Mesothelial cell of epicardium (in vitro differentiated cells): ENCODE measurements at regions not wholly inside any gene's neighbourhood (a gene's known extent, or its start where the extent isn't known, plus 50 kb on each side); places are given as distances from the start of the nearest gene placed in this dataset.

Experiments used
- DNase-seq, 2 experiments: peaks; one replicate each; pipeline ENCODE4 v3.0.0; 2021; ENCODE audit warnings: low spot score in 2 of 2; ENCODE audit not compliant: unreplicated experiment in 2 of 2
- H3K27ac Mint-ChIP-seq: 2 replicates; pipeline ENCODE4 v1.8.0; 2021; ENCODE audit warnings: mixed read lengths
- H3K27me3 Mint-ChIP-seq: 2 replicates; pipeline ENCODE4 v1.8.0; 2021; ENCODE audit warnings: low read depth, mixed read lengths
- H3K36me3 Mint-ChIP-seq: 2 replicates; pipeline ENCODE4 v1.8.0; 2021; ENCODE audit warnings: mixed read lengths
- H3K4me1 Mint-ChIP-seq: 2 replicates; pipeline ENCODE4 v1.8.0; 2021; ENCODE audit warnings: mixed read lengths
- H3K4me3 Mint-ChIP-seq: 2 replicates; pipeline ENCODE4 v1.8.0; 2021; ENCODE audit warnings: mild to moderate bottlenecking, moderate library complexity, mixed read lengths
- H3K9me3 Mint-ChIP-seq: 2 replicates; pipeline ENCODE4 v1.8.0; 2021; ENCODE audit warnings: mixed read lengths
- CTCF ChIP-seq: fragments of 200-600 bp; sonication (generic); IDR thresholded peaks from one replicate; pipeline ENCODE4 v1.5.0; 2021; ENCODE audit warnings: antibody characterized with exemption; ENCODE audit not compliant: unreplicated experiment

GRCh38 chr1:199791495-199791894, 236.0 kb upstream of the NR5A2 start:
- peaks cover 2% of the 10 kb centered on the region for H3K4me1 Mint-ChIP-seq
- H3K27ac Mint-ChIP-seq: no peak overlapping the region
- DNase-seq: no peak
- no peaks in the 10 kb centered on the region for H3K36me3 Mint-ChIP-seq
- TF ChIP-seq CTCF: no peak
- no peak overlapping the region for H3K4me3 Mint-ChIP-seq
- H3K27me3 Mint-ChIP-seq: no peaks in the 10 kb centered on the region
- H3K9me3 Mint-ChIP-seq: peaks cover 3% of the 10 kb centered on the region

GRCh38 chr1:199792874-199793273, 234.6 kb upstream of the NR5A2 start:
- Mint-ChIP-seq H3K36me3 (no peaks in the 10 kb centered on the region), H3K4me3 (no peak overlapping the region), H3K9me3 (peaks cover 7% of the 10 kb centered on the region), H3K27ac (no peak overlapping the region), H3K27me3 (no peaks in the 10 kb centered on the region), H3K4me1 (peaks cover 2% of the 10 kb centered on the region)
- DNase-seq: no peak
- TF ChIP-seq CTCF: no peak

DNA sequence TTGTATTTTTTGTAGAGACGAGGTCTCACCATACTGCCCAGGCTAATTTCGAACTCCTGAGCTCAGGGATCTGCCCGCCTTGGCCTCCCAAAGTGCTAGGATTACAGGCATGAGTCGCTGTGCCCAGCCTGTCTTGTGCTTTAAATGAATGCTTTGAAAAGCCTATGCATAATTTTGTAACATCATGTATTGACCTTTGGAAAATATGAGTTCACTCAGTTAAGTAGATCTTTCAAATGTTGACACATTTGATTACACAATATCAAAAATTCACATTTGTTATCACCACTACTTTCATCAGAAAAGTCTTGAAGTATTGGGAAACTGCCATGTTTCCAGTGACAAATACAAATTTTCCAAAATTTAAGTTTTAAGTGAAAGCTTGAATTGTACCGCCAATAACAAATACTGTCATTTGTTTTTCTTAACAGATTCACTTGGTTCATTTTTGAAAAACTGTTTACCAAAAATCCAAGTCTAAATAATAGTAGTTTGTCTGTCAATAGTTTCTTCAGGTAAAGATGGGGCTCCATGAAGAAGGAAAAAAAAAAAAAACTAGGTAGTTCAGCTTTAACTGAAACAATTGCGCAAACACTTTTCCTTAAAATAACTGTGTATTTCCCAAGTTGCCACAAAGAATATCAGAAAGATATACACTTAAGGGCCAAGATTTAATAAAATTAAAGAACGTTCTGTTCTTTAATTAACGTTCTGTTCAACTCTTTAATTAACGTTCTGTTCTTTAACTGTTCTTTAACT, 233.2 kb upstream of the NR5A2 start:
- Mint-ChIP-seq H3K9me3 (peaks cover 7% of the 10 kb centered on the region), H3K4me1 (no peaks in the 10 kb centered on the region)

DNA sequence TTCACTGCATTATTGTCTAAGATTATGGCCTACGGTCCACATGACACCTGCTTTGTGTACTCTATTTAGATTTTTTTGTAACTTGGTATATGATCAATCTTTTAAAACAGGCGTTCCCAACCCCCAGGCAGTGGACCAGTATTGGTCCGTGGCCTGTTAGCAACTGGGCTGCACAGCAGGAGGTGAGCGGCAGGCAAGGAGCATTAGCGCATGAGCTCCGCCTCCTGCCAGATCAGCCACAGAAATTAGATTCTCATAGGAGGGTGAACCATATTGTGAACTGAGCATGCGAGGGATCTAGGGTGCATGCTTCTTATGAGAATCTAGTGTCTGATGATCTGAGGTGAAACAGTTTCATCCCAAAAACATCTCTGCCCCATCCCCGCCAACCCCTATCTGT, 228.4 kb upstream of the NR5A2 start:
- Mint-ChIP-seq H3K36me3 (no peaks in the 10 kb centered on the region), H3K27me3 (no peaks in the 10 kb centered on the region), H3K4me1 (peaks cover 7% of the 10 kb centered on the region), H3K9me3 (peaks cover 12% of the 10 kb centered on the region), H3K27ac (no peak overlapping the region), H3K4me3 (no peak overlapping the region)
- no peak for DNase-seq
- no peak for TF ChIP-seq CTCF

More for the DNA sequence above, 233.2 kb upstream of the NR5A2 start:
- TF ChIP-seq CTCF: no peak
- H3K4me3 Mint-ChIP-seq: no peak overlapping the region
- H3K27ac Mint-ChIP-seq: no peak overlapping the region
- H3K27me3 Mint-ChIP-seq: no peaks in the 10 kb centered on the region
- no peaks in the 10 kb centered on the region for H3K36me3 Mint-ChIP-seq
- no peak for DNase-seq

DNA sequence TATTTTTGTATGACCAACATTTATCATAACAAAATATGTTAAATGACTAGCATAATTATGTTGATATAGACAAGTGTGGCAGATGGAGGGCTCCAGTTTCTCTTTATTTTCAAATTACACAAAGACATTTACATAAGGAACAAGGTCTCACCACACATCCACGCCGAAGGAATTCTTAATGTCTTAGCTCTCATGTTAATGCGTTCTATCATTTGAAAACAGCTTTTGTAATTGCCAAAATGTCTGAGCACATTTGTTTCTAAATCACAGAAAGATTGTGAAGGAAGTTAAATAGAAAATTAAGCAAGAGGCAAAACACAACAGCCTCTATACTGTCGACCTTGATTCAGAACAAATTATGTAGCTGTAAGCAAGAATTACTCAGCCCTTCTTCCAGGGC, 223.0 kb upstream of the NR5A2 start:
- TF ChIP-seq CTCF: no peak
- no peaks in the 10 kb centered on the region for H3K27me3 Mint-ChIP-seq
- H3K27ac Mint-ChIP-seq: no peak overlapping the region
- H3K4me1 Mint-ChIP-seq: peaks cover 17% of the 10 kb centered on the region
- no peak for DNase-seq
- no peak overlapping the region for H3K4me3 Mint-ChIP-seq
- H3K36me3 Mint-ChIP-seq: no peaks in the 10 kb centered on the region
- H3K9me3 Mint-ChIP-seq: peaks cover 5% of the 10 kb centered on the region
